Stimulated activated CD4-positive, alpha-beta T cell treated with anti-CD3 and anti-CD28 coated beads, Interleukin-1b, Interleukin-23, amount 100 ng/mL, for 48 hours (primary cell): ENCODE measurements at regions not wholly inside any gene's neighbourhood (a gene's known extent, or its start where the extent isn't known, plus 50 kb on each side); places are given as distances from the start of the nearest gene placed in this dataset.
"Not testable (repeated sequence)": the region's sequence is repeated elsewhere in the genome, so short reads cannot be mapped to it uniquely, and the experiment has no call there.

Experiments used
- DNase-seq: peaks from one replicate; pipeline ENCODE4 v3.0.0-alpha.2; 2020

DNA sequence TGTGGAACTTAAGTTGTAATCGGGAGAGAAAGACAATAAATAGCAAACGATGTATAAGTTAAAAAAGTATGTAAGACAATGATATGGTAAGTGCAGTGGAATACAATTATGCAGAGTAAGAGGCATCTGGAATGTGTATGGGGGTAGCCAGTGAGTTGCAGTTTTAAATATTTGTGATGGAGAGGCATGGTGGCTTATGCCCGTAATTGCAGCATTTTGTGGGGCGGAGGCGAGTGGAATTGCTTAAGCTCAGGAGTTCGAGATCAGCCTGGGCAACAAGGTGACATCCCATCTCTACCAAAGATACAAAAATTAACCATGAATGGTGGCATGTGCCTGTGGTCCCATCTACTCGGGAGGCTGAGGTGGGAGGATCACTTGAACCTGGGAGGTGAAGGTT lies 52.5 kb upstream of the WDFY3 start:
- DNase-seq, result no peak

DNA sequence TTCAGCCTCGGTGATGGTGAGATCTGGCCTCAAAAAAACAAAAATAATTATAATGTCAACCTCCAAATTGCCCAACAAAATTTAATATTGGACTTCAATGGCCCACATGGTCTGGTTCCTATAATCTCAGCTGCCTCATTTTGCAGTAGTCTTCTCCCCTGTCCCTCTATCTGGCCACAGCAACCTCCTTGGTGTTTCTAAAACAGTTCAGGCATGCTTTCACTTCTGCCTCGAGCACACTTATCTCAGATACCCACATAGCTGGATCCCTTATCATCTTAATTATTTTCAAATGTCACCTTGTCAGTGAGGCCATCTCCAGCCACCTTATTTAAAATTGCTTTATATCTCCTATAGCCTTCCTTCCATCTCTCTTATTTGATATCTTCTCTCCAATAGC lies 52.9 kb upstream of the WDFY3 start:
- no peak for DNase-seq

DNA sequence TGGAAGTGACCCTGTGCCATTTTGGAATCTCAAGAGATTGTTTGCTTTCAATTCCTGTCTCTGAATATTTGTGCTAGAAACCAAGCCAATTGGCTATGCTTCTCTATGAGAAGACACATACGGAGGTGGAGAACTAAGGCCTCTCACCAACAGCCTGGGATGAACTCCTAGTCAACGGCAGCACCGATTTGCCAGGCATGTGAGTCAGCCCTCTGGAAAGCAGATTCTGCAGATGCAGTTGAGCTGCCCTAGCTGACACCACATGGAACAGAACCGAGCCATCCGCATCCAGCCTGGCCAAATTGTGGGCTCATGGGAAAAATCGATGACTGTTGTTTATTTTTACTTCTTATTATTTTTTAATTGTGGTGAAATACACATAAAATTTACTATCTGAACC lies 58.2 kb upstream of the WDFY3 start:
- no peak for DNase-seq

DNA sequence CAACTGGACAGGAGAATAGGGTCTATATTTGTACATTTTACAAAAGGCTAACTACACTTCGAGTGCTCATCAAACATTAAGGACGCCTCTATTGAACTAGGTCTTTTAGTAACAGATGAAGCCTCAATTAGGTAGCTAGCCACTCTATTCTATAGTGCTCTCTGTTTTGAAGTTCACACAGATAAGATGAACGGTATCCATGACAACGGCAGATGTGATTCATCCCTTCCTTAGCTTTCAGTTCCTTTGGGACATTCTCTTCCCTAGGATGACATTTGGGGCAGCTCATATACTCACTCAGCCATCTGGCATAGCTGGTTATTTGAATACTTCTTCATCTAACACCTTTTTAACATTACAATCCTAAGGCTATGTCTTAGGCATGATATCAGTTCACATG lies 62.4 kb upstream of the WDFY3 start:
- DNase-seq, result no peak

DNA sequence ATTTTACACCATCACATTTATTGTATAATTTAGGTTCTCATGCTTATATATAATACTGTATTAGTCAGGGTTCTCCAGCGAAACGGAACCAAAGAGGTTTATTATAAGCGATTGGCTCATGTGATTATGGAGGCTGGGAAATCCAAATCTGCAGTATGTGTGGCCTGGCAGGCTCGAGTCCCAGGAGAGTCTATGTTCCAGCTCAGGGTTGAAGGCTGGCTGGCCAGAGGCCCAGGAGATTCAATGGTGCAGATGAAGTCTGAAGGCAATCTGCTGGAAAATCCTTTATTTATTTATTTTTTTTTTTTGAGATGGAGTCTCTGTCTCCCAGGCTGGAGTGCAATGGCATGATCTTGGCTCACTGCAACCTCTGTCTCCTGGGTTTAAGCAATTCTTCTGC lies 63.0 kb upstream of the WDFY3 start:
- no peak for DNase-seq

DNA sequence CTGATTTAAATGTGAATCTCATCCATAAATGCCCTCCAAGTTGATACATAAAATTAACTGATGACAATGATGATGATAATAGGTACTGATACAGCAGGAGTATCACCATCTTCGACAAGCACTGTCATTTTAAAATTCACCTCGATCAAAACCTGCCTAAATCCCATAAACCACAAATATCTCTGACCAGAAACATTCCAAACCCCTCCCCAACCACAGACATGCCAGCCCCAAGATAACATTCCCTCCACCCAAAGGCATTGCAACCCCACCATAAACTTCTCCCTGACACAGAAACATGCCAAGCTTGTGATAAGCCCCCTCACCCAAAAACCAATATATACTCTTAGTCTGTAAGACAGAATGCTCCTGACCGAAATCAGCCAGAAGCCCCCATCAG lies 63.7 kb upstream of the WDFY3 start:
- DNase-seq, result no peak

DNA sequence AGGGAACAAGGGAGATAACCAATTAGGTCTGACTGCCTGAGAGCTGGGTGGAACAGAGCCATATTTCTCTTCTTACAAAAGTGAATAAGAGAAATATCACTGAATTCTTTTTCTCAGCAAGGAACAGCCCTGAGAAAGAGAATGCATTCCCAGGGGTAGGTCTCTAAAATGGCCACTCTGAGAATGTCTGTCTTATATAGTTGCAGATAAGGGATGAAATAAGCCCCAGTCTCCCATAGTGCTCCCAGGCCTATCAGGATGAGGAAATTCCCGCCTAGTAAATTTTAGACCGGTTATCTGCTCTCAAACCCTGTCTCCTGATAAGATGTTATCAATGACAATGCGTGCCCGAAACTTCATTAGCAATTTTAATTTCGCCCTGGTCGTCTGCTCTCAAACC lies 67.3 kb upstream of the WDFY3 start:
- not testable (repeated sequence) for DNase-seq

DNA sequence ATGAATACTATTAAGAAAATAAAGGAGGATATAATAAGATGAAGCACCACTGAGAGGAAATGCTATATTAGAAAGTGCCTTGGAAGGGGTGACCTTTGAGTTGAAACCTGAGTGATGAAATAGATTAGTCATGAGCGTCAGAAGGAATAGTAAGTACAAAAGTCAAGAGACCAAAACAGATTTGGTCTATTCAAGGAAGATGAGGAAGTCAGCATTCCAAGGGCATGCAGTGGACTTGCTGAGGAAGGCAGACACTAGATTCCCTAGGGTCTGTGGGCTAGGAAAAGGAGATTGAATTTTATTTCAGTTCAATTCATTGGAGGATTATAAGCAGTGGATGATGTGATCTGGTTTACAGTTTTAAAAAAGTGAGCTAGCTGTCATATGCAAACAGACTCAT lies 73.0 kb upstream of the WDFY3 start:
- DNase-seq, result no peak

DNA sequence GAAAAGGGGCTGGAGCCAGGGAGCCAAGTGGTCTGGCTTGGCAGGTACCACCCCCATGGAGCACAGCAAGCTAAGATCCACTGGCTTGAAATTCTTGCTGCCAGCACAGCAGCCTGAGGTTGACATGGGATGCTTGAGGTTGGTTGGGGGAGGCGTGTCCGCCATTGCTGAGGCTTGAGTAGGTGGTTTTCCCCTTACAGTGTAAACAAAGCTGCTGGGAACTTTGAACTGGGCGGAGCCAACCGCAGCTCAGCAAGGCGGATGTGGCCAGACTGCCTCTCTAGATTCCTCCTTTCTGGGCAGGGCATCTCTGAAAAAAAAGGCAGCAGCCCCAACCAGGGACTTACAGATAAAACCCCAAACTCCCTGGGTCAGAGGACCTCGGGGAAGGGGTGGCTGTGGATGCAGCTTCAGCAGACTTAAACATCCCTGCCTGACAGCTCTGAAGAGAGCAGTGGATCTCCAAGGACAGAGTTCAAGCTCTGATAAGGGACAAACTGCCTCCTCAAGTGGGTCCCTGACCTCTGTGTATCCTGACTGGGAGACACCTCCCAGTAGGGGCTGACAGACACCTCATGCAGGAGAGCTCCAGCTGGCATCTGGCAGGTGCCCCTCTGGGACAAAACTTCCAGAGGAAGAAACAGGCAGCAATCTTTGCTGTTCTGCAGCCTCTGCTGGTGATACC lies 77.5 kb upstream of the WDFY3 start:
- not testable (repeated sequence) for DNase-seq

DNA sequence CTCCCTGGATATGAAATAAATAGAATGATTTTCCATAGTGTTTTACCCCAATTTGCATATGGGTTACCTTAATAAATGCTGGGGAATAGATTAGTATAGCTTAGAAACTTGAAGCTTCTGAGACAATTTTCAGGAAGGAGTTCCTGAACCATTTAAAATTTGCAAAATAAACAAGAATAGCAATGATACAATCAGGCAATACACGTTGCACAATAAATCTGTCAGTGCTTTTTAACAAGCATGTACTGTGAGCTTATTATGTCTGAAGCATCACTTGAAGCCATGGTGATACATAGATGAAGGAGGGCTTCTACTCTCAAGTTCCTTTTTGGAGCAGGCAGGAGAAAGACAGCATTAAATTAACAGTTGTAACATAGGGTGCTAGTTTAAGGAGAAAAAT lies 84.2 kb upstream of the WDFY3 start:
- DNase-seq, result no peak

DNA sequence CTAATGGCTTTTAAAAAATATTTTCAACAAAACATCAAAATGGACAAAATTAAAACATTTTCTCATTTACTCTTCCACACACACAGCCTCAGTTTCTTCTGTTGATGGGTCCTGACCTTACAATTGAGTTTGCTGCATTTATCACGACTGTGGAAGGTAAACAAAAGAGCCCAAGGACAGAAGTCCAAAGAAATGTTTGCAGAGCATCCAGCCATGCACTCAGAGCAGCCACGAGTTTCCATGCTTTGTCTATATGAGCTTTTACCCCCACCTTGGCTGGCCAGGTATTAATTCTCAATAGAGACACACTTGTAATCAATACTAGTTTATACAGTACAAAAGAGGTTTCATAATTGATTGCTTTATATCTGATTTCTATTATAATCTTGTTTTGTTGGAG lies 85.0 kb upstream of the WDFY3 start:
- DNase-seq, result no peak

DNA sequence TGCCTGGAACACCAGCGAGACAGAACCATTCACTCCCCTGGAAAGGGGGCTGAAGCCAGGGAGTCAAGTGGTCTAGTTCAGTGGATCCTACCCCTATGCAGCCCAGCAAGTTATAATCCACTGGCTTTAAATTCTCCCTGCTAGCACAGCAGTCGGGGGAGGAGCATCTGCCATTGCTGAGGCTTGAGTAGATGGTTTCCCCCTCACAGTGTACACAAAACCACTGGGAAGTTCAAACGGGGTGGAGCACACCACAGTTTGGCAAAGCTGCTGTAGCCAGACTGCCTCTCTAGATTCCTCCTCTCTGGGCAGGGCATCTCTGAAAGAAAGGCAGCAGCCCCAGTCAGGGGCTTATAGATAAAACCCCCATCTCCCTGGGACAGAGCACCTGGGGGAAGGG lies 88.4 kb upstream of the WDFY3 start:
- not testable (repeated sequence) for DNase-seq

DNA sequence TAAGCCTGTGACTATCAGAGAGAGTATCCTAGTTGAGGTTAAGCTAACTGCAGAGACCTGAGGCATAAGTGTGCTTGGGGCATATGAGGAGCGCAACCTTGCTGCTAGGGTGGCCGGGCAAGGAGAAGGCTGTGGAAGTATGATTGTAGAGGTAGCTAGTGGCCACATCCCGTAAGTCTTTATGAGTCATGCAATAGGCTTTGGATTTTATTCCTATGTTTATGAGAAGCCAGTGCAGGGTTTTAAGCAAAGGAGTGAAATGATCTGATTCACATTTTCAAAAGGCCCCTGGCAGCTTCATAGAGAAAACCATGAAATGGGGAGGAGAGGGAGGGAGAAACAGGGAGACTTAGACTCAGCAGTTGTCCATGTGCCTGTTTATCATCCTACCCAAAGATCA lies 92.1 kb upstream of the WDFY3 start:
- no peak for DNase-seq

DNA sequence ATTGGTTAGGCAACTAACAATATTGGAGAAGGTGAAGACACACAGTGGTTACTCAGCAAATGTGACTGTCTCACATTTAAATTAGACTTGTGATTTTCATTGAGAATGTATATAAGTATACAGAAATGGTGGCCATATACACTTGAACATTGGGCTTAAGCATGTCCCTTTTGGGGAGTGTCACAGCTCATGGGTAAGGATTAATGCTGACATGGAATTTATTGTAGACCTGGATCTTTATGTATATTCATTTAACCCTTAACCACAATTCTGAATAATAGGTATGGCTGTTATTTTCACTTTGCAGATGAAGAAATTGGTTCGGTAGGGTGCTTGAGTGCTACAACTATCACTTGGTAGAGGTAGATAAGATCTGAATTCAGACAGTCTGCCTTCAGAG lies 95.5 kb upstream of the WDFY3 start:
- DNase-seq, result no peak

DNA sequence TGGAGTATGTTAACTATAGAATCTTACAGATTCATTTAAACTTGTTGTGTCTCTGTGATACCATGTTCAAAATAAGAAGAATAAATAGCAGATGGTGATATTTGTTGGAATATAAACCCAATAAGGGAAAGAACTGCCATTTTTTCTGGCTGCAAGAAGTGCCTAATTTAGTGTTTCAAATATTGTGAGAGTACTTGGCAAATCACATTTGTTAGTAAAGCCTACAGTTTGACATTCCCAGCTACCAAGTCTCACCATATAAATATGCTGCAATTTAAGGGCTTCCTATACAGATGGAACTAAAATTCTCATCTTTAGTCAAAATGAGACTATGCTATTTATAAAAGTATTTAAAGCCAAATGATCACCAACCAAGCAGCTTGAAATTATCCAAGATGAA lies 96.0 kb upstream of the WDFY3 start:
- no peak for DNase-seq

DNA sequence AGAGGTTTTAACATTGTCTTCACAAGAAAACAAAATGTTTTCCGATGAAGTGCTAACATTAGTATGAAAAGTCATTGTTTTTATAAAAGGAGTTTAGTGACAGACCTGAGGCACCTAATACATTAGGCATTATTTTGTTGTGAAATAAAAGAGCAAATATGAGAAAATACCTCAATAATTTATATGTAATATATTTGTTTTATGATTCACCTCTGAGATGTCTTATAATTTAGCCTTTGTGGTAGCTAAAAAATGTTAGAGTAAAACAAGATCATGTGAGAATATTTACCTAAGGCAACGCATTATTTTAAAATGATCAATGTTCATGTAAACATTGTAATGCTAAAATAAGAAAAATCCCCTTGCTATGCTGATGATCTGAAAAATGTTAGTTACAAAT lies 100.9 kb upstream of the WDFY3 start:
- DNase-seq, result no peak

DNA sequence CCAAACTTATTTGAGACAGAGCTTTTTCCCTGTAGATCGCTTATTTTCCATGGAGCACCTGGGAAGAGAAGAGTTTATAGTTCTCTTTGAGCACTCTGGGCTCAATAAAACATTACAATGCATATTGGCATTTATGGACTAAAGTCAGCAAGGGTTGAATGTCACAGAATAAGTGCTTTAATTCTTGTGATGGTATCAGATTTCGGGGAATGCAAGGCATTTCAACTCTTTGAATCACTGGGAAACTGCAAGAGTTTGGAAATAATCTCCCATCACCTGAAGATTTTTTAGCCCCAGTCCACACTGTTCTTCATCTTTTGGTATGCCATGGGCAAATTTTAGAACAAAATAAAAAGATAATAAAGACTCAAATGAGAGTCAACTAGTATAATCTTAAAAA lies 111.5 kb upstream of the WDFY3 start:
- DNase-seq, result no peak

DNA sequence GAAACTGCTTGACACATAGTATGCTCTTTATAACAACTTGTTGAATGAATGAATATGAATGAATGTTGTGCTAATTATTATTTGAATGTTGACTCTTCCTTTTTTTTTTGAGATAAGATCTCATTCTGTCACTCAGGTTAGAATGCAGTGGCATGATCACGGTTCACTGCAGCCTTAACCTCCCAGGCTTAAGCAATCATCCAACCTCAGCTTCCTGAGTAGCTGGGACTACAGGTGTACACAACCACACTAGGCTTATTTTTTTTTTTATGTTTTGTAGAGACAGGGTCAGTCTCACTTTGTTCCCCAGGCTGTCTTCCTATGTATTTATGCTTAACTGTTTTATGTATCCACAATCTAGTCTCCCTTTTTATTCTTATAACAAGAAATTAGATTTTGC lies 114.7 kb upstream of the WDFY3 start:
- DNase-seq, result no peak

DNA sequence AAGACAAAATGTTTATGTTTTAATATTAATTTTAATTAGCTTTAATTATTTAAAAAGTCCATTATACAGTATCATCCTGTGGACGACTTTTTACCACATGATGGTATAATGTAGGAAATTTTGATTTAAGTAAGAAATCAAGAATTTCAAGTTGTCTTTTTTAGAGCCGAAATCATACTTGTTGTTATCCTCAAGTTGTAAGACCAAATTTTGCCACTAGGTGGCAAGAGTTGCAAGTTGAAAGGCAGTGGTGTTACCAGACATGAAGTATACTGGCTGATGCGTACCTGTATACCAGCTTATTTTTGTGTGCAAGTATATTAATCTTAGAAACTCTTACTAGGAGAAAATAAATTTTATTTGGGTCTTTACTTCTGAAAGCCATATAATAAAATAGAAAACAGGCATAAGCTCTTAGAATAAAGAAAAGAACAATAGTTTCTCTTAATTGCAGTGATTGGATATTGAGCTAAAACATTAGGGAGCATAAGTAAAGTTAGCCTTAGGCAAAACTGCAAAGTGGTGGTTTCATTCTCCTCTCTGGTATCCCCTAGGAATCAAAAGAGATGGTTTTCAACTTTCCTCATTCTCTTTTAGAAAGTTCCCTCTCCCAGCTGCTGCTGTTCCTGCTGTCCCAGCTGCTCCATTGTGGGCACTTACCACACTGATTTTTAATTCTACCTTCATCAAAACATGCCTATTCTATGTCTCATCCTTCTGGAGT lies 118.0 kb upstream of the WDFY3 start:
- no peak for DNase-seq

DNA sequence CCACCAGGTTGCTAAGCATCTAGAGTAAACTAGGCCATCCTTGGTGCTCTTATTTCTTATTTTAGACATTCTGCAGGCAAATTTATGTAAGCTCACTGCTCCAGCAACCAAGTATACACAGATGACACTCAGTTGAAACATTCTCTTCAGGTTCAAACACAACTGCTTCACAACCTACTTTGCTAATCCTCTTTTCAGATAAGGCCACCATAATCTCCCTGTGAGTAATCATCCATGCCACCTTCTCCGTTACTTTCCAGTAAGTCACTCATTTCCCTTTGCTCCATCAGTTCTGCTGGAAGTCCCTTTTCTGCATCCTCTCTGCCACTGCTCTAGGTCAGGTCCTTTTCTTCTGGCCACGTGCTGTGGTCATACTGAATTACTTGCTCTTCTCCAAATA lies 120.2 kb upstream of the WDFY3 start:
- DNase-seq, result no peak

DNA sequence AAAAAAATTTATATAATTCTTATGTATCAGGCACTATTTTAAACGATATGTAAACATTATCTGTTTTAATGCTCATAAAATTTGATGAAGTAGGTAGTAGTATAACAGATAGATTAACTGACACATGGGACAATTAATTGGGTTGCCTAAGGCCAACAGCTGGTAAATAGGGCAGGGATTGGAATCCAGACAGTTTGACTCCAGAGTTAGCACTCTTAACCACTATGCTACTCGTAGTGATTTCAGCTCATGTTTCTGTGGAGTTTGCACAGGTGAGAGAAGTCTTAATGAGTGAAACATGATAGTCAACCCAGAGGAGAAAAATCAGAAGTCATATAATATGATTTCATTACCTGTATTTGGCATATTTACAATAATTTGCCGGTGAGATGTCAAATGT lies 126.0 kb upstream of the WDFY3 start:
- no peak for DNase-seq

DNA sequence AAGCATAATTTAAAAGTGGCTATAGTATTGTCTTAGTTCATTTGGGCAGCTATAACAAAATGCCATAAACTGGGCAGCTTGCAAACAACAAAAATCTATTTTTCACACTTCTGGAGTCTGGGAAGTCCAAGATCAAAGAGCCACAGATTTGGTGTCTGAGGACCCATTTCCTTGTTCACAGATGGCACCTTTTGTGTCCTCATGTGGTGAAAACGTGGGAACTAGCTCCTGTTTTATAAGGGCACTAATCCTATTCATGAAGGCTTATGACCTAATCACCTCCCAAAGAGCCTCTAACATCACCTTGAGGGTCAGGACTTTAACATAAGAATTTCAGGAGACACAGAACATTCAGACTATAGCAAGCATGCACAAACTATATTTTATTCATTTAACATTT lies 126.5 kb upstream of the WDFY3 start:
- no peak for DNase-seq

DNA sequence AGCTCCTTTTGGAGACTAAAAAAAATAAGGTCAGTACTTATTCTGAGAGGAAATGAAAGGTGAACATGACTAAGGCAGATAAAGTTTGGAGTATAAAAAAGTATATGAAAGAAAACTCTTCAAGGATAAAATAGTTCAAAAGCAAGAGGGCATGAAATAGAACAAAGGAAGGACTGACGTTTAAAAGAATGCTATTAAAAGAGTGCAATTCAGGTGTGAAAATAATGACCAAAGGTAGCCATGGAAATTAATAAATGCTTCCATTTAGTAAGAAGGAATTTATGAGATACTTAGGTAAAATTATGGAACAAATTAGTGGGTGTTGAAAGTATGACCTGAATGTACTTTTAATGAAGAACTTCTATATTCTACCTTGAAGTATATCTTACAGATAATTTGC lies 128.2 kb upstream of the WDFY3 start:
- DNase-seq, result no peak

DNA sequence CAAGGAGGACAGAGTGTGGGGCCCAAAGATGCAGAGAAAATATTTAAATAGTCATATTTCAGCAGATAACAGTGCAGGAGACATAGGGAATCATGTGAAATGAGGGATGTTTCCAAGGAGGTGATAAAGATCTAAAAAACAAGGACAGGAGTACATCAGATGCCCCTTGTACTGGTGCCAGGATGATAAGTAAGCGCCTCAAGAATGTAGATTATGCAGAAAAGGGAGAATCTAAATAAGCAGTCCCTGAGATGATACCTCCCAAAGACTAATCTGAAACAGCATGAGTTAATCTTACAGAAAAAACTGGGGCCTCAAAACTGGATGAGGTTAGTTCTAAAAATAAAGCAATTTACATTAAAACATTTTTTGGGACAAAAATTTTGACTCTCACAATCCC lies 136.1 kb upstream of the WDFY3 start:
- no peak for DNase-seq

DNA sequence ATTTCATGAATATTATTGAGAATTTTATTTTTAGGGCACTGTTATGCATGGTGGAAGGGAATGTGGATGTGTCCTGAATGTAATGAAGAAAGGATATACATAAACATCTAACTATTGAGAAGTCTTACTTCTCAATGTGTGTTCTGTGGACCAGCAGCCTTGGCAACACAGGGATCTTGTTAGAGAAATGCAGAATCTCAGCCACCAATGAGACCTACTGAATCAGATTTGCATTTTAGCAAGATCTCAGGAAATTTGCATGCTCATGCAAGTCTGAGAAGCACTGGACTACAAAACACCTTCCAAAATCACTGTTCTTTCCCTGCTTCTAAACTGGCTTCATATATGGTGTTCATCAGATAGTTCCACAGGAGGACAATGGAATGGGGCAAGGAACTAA lies 139.7 kb upstream of the WDFY3 start:
- no peak for DNase-seq
